ENCODE measurements at regions not wholly inside any gene's neighbourhood (a gene's known extent, or its start where the extent isn't known, plus 50 kb on each side); places are given as distances from the start of the nearest gene placed in this dataset.

GRCh38 chr1:189405419-189405818 lies 1072.2 kb downstream of the BRINP3 start:
- no peak overlapping the region for H3K4me2 ChIP-seq
- H4K20me1 ChIP-seq, result no peaks in the 10 kb centered on the region
- H3K4me3 ChIP-seq, result no peak overlapping the region
- peaks cover 6% of the 10 kb centered on the region; the same call in 1 of the 2 replicates for H3K9me3 ChIP-seq
- no peaks in the 10 kb centered on the region for H3K4me1 ChIP-seq
- no peaks in the 10 kb centered on the region for H3K27me3 ChIP-seq
- no peak for TF ChIP-seq Cebpa-rat (IDR thresholded peaks at IDR 0.05)
- no peak overlapping the region for H3K27ac ChIP-seq
- no peak overlapping the region for H3K9ac ChIP-seq
- no peaks in the 10 kb centered on the region for H3K36me3 ChIP-seq

- no peak overlapping the region for H3K4me3 ChIP-seq
- no peaks in the 10 kb centered on the region for H3K27me3 ChIP-seq
- no peak for TF ChIP-seq Cebpa-rat (IDR thresholded peaks at IDR 0.05)
- no peaks in the 10 kb centered on the region for H4K20me1 ChIP-seq
- no peak overlapping the region for H3K4me2 ChIP-seq
- H3K36me3 ChIP-seq, result no peaks in the 10 kb centered on the region
- H3K27ac ChIP-seq, result no peak overlapping the region
- no peaks in the 10 kb centered on the region for H3K4me1 ChIP-seq
- 0 out of 2 replicates have a peak, but pooled peaks cover under 1% of the 10 kb centered on the region for H3K9me3 ChIP-seq
- H3K9ac ChIP-seq, result no peak overlapping the region
Measured at GRCh38 chr1:189409774-189410173, 1067.9 kb downstream of the BRINP3 start.

GRCh38 chr1:189424746-189425331 lies 1052.8 kb downstream of the BRINP3 start:
- Histone ChIP-seq H3K9me3 (no peaks in the 10 kb centered on the region), H4K20me1 (no peaks in the 10 kb centered on the region), H3K27me3 (no peaks in the 10 kb centered on the region), H3K4me2 (no peak overlapping the region), H3K4me1 (no peaks in the 10 kb centered on the region), H3K9ac (no peak overlapping the region), H3K4me3 (no peak overlapping the region), H3K36me3 (no peaks in the 10 kb centered on the region), H3K27ac (no peak overlapping the region)
- no peak for TF ChIP-seq Cebpa-rat (IDR thresholded peaks at IDR 0.05)

- H3K36me3 ChIP-seq, result no peaks in the 10 kb centered on the region
- no peak overlapping the region for H3K4me2 ChIP-seq
- no peak overlapping the region for H3K27ac ChIP-seq
- H3K4me1 ChIP-seq, result no peaks in the 10 kb centered on the region
- H3K9ac ChIP-seq, result no peak overlapping the region
- no peaks in the 10 kb centered on the region for H3K9me3 ChIP-seq
- no peak for TF ChIP-seq Cebpa-rat (IDR thresholded peaks at IDR 0.05)
- no peak overlapping the region for H3K4me3 ChIP-seq
- no peaks in the 10 kb centered on the region for H3K27me3 ChIP-seq
- H4K20me1 ChIP-seq, result no peaks in the 10 kb centered on the region
Measured at GRCh38 chr1:189429610-189430009, 1048.1 kb downstream of the BRINP3 start.

GRCh38 chr1:189431447-189431846 lies 1046.2 kb downstream of the BRINP3 start:
- H3K4me2 ChIP-seq, result no peak overlapping the region
- no peaks in the 10 kb centered on the region for H3K9me3 ChIP-seq
- H4K20me1 ChIP-seq, result no peaks in the 10 kb centered on the region
- H3K36me3 ChIP-seq, result no peaks in the 10 kb centered on the region
- no peak for TF ChIP-seq Cebpa-rat (IDR thresholded peaks at IDR 0.05)
- H3K27ac ChIP-seq, result no peak overlapping the region
- H3K4me1 ChIP-seq, result no peaks in the 10 kb centered on the region
- no peak overlapping the region for H3K9ac ChIP-seq
- no peak overlapping the region for H3K4me3 ChIP-seq
- no peaks in the 10 kb centered on the region for H3K27me3 ChIP-seq

GRCh38 chr1:189432753-189433152 lies 1044.9 kb downstream of the BRINP3 start:
- Histone ChIP-seq H3K9ac (no peak overlapping the region), H3K4me2 (no peak overlapping the region)

GRCh38 chr1:189434461-189434860 lies 1043.2 kb downstream of the BRINP3 start:
- Histone ChIP-seq H4K20me1 (no peaks in the 10 kb centered on the region), H3K4me1 (no peaks in the 10 kb centered on the region), H3K9ac (no peak overlapping the region), H3K9me3 (no peaks in the 10 kb centered on the region), H3K36me3 (no peaks in the 10 kb centered on the region), H3K27ac (no peak overlapping the region), H3K4me2 (no peak overlapping the region), H3K4me3 (no peak overlapping the region), H3K27me3 (no peaks in the 10 kb centered on the region)
- no peak for TF ChIP-seq Cebpa-rat (IDR thresholded peaks at IDR 0.05)

More at GRCh38 chr1:189432753-189433152, 1044.9 kb downstream of the BRINP3 start:
- Histone ChIP-seq H3K4me1 (no peaks in the 10 kb centered on the region), H3K36me3 (no peaks in the 10 kb centered on the region), H4K20me1 (no peaks in the 10 kb centered on the region), H3K27ac (no peak overlapping the region), H3K27me3 (no peaks in the 10 kb centered on the region), H3K4me3 (no peak overlapping the region), H3K9me3 (no peaks in the 10 kb centered on the region)
- TF ChIP-seq Cebpa-rat (IDR thresholded peaks at IDR 0.05), result no peak

- H3K27ac ChIP-seq, result no peak overlapping the region
- no peaks in the 10 kb centered on the region for H3K27me3 ChIP-seq
- no peaks in the 10 kb centered on the region for H3K9me3 ChIP-seq
- no peak overlapping the region for H3K4me2 ChIP-seq
- no peak for TF ChIP-seq Cebpa-rat (IDR thresholded peaks at IDR 0.05)
- no peak overlapping the region for H3K9ac ChIP-seq
- no peaks in the 10 kb centered on the region for H3K4me1 ChIP-seq
- no peak overlapping the region for H3K4me3 ChIP-seq
- no peaks in the 10 kb centered on the region for H3K36me3 ChIP-seq
- no peaks in the 10 kb centered on the region for H4K20me1 ChIP-seq
Measured at GRCh38 chr1:189435398-189435797, 1042.3 kb downstream of the BRINP3 start.

GRCh38 chr1:189438808-189439207 lies 1038.9 kb downstream of the BRINP3 start:
- H3K4me2 ChIP-seq, result no peak overlapping the region
- no peaks in the 10 kb centered on the region for H3K36me3 ChIP-seq
- no peak for TF ChIP-seq Cebpa-rat (IDR thresholded peaks at IDR 0.05)
- no peaks in the 10 kb centered on the region for H3K27me3 ChIP-seq
- H3K27ac ChIP-seq, result no peak overlapping the region
- no peaks in the 10 kb centered on the region for H3K4me1 ChIP-seq
- H3K9ac ChIP-seq, result no peak overlapping the region
- no peaks in the 10 kb centered on the region for H4K20me1 ChIP-seq
- no peak overlapping the region for H3K4me3 ChIP-seq
- H3K9me3 ChIP-seq, result no peaks in the 10 kb centered on the region

- Histone ChIP-seq H3K9ac (no peak overlapping the region), H3K27ac (no peak overlapping the region), H4K20me1 (no peaks in the 10 kb centered on the region), H3K4me3 (no peak overlapping the region), H3K36me3 (no peaks in the 10 kb centered on the region), H3K4me1 (no peaks in the 10 kb centered on the region), H3K4me2 (no peak overlapping the region), H3K27me3 (no peaks in the 10 kb centered on the region), H3K9me3 (no peaks in the 10 kb centered on the region)
- TF ChIP-seq Cebpa-rat (IDR thresholded peaks at IDR 0.05), result no peak
Measured at GRCh38 chr1:189463166-189463565, 1014.5 kb downstream of the BRINP3 start.

- no peak for TF ChIP-seq Cebpa-rat (IDR thresholded peaks at IDR 0.05)
- H4K20me1 ChIP-seq, result no peaks in the 10 kb centered on the region
- H3K9me3 ChIP-seq, result no peaks in the 10 kb centered on the region
- H3K9ac ChIP-seq, result no peak overlapping the region
- H3K4me2 ChIP-seq, result no peak overlapping the region
- H3K36me3 ChIP-seq, result no peaks in the 10 kb centered on the region
- H3K27ac ChIP-seq, result no peak overlapping the region
- H3K4me3 ChIP-seq, result no peak overlapping the region
- no peaks in the 10 kb centered on the region for H3K27me3 ChIP-seq
- no peaks in the 10 kb centered on the region for H3K4me1 ChIP-seq
Measured at GRCh38 chr1:189496768-189497167, 980.9 kb downstream of the BRINP3 start.

All from BLaER1 (cell line).